Mesenteric fat pad (tissue), 1 donor: ENCODE measurements at regions not wholly inside any gene's neighbourhood (a gene's known extent, or its start where the extent isn't known, plus 50 kb on each side); places are given as distances from the start of the nearest gene placed in this dataset.

ENCODE experiments used
- DNase-seq: peaks from one replicate; pipeline ENCODE4 v3.0.0-alpha.2; 2020; ENCODE audit warnings: low spot score
- donor health status: DM: yes; HTN: yes; CAD: no.

DNA sequence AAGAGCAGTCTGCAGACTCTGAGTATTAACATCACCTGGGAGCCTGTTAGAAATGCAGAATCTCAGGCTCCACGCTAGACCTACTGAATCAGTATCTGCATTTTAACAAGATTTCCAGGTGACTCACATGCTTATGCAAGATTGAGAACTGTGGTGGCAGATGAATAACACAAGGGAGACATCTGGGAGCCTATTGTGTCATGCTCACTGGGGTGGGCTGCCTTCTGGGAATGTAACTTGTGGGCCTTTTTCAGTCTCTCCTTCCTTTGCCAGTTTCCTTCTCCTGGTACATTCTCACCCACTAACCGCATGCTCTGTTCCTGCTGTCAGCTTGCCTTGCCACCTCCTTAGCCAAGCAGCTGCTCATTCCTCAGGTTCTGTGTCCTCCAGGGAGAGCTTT is 176.6 kb upstream of the C9orf72 start:
- DNase-seq: no peak

DNA sequence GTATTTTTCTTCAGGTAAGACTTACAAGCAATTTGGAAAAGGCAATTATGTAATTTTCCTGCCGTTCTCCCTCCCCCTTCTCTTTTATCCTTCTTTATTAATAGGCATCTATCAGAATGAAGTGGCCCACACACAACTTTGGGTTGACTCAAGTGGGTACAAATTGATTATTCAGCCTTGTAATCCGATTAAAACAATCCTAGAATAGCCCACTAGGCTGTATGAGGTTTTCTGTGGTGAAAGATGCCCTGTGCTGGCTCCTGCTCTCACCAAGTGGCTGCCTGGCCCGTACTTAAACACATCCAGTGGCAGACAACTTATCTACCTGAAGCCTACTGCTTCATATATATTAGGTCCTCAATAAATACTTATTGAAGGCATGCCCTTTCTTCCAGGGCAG is 177.3 kb upstream of the C9orf72 start:
- DNase-seq: no peak

DNA sequence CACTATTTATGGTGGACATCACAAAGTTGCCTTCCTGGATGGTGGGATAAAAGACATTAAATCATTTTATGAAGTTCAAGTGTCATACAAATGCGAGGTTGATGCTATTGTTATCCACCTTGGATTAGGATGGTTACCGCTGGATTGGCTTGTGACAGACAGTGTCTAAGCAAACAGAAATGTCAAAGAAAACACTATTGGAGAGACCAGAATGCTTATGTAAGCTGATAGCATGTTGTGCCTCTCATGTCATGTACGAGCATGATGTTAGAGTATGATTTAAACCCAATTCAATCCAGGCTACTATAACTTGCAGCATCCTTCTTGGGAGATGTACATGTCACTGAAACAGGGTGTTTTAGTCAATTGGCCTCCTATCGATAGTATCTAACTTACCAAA is 178.8 kb upstream of the C9orf72 start:
- DNase-seq: no peak

DNA sequence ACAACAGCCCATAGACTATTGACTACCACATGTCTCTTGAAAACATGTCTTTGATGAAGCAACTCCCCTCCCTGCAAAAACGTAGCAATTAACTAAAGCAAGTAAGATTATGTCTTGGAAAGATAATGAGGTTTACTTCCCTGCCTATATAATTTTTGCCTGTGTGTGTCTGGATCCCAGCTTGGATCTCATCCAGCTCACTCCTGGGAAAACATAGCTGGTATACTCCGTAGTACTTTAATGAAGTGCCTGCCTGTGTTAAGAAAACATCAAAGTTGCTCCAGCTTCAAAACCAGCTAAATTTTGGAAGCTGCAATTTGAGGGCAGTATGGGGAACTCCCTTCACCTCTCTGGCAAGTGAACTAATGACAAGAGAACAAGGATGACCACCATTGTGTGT is 182.6 kb upstream of the C9orf72 start:
- no peak for DNase-seq

- no peak for DNase-seq
Observed at GRCh38 chr9:27756418-27756817, 183.1 kb upstream of the C9orf72 start.

GRCh38 chr9:27763831-27764230 is 190.6 kb upstream of the C9orf72 start:
- DNase-seq: no peak

DNA sequence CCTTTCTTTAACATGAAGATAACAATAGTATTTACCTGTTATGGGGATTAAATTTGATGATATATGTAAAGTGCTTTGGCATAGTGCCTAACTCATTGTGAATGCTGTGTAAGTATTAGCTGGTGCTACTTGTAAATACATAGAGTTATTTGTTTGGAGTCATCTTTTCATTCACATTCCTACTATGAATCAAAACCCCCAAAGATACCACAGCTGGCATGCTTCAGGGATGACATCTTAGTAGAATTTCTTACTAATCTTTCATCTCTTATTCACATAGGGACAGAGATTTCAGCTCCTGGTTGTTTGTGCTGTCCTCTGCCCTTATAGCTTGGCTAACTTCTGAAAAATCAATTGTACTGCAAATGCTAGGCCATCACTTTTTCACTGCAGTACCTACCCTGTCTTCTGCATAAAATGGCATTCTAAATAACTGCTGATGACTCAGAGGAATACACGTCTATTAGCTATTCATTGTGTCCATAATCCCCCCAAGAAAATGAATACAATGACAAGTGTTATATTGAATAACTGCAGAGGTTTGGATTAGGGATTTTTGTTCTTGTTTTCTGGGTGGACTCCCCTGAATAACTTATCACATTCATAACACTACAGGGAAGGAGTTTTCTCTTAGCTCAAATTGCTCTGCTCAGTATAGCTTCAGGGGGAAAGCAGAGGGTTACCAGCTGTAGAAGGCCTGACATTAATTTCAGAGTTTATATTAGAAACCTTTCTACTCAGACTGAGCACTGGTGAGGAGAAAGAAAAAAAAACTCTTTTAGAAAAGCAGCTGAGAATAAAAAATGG is 192.2 kb upstream of the C9orf72 start:
- no peak for DNase-seq

GRCh38 chr9:27766073-27766835 is 193.0 kb upstream of the C9orf72 start:
- DNase-seq: no peak

- no peak for DNase-seq
Observed at GRCh38 chr9:27768781-27769180, 195.5 kb upstream of the C9orf72 start.

- no peak for DNase-seq
Observed at GRCh38 chr9:27770541-27770940, 197.3 kb upstream of the C9orf72 start.

- DNase-seq: no peak
Observed at GRCh38 chr9:27771803-27772545, 198.7 kb upstream of the C9orf72 start.

DNA sequence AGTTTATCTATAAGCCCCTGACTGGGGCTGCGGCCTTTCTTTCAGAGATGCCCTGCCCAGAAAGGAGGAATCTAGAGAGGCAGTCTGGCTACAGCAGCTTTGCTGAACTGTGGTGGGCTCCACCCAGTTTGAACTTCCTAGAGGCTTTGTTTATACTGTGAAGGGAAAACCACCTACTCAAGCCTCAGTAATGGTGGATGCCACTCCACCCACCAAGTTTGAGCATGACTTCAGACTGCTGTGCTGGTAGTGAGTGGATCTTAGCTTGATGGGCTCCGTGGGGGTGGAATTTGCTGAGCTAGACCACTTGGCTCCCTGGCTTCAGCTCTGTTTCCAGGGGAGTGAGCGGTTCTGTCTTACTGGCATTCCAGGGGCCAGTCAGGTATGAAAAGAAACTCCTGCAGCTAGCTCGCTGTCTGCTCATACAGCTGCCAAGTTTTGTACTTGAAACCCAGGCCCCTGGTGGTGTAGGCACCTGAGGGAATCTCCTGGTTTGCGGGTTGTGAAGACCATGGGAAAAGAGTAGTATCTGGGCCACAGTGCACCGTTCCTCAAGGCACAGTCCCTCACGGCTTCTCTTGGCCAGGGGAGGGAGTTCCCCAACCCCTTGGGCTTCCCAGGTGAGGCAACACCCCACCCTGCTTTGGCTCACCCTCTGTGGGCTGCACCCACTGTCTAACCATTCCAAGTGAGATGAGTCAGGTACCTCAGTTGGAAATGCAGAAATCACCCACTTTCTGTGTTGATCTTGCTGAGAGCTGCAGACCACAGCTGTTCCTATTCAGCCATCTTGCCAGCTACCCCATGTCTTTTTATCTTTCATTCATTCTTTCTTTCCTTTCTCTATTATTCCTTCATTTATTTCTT is 211.8 kb upstream of the C9orf72 start:
- no peak for DNase-seq

DNA sequence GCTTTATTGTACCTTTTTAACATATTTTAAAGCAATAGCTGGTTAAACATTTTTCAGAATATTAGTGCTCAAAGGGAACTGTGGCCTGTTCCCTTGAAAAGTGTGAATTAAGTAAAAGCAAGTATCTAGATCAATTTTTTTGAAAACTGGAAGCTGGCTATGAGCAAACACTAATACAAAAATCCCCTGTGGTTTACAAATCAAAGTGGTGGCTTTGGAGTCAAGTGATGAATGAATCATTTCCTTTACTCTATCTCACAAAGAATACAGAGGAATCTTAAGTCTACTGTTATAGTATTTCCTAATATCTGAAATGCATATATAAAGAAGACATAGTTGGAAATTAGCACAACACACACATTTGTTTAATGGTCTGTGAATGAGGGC is 212.4 kb upstream of the C9orf72 start:
- no peak for DNase-seq

GRCh38 chr9:27787891-27788290 is 214.6 kb upstream of the C9orf72 start:
- no peak for DNase-seq

GRCh38 chr9:27791311-27791710 is 218.0 kb upstream of the C9orf72 start:
- no peak for DNase-seq

DNA sequence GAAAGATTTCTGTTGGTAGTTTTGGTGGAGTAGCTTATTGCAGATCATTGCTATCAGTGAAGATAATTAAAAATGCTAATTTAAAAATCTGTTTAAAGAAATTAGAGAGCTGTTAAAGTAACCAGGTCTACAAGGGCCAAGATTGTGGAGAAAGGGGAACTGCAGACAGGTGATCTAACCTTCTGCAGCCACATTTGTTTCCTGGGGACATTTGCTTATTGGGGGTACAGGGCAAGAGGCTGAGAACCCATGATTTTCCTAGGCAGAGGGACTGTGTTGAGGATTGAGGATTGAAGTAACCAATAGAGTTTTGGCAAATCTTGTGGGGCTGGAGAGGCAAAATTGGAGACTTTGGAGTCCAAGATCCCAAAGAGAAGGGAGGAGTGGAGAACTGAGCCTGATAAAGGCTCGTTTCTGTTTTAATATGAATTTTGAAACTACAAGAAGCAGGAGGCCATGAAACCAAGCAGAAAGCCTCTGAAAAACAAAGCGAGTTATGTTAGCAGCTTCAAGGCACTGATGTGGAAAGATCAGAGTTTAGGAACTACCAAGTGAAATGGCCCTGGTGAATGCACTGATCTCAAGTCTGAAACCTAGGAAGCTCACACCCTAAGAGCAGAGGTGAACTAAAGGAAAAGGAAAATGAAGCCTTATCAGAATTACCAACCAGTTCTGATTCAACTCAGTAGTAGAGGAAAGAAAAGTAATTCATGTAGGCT is 219.8 kb upstream of the C9orf72 start:
- no peak for DNase-seq

DNA sequence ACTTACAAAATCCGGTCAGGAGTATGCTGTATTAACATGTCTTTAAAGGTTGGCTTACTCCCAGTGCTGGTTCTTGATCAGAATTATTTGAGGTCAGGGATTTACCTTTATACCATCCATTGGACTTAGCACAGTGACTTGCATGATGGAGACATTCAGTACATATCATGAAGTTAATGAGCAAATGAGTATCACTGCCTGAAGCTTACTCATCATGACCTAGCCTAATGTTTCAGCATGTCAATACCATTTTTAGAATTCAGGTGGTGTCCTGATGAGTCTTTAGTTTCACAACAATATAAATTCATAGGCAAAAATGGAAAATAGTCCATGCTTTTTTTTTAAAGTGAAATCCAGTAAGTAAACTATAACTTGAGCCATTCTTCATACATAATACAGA is 226.0 kb upstream of the C9orf72 start:
- no peak for DNase-seq

DNA sequence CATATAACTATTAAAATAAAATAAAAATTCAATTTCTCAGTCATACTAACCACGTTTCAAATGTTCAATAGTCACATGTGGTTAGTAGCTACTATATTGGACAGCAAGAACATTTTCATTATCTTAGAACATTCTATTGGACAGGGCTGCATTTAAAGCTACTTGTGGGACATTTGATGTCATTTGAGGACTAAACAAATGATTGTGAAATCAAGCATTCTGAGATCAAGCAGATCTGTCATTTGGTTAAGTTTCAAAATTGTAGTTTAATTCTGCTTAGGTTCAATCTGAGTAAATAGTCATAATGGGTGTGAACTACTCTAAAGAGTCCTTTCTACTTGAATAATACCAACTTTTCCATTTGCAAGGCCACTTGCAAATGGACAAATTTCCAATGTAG is 226.9 kb upstream of the C9orf72 start:
- no peak for DNase-seq

DNA sequence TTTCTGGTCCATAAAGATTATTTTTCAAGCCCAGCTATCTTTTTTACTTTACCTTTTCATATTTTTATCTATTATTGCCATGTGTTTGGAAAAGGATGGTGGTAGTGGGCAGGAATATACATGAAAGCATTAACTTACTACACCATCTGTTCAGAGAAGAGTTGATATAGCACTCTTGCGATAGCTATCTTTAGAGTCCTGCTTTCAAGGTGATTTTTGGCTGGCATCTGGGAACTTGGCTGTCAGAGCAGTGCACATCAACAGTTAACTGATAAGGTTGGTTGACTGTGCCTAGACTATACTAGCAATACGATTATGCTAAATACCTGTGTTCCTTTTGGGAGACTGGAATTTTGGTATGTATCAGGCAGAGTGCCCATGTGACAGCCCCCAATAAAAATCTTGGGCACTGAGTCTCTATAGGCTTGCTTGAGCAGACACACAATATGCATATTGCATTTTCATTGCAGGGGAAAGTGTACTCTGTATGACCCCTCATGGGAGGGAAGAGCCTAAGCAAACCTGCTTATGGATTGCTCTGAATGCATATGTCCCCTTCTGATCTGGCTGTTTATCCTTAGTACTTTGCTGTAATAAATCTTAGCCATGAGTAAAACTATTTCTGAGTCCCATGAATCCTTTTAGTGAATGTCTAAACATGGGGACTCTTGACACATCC is 227.6 kb upstream of the C9orf72 start:
- no peak for DNase-seq

- DNase-seq: no peak
Observed at GRCh38 chr9:27801545-27801944, 228.3 kb upstream of the C9orf72 start.
